ENCODE measurements at regions not wholly inside any gene's neighbourhood (a gene's known extent, or its start where the extent isn't known, plus 50 kb on each side); places are given as distances from the start of the nearest gene placed in this dataset.

DNA sequence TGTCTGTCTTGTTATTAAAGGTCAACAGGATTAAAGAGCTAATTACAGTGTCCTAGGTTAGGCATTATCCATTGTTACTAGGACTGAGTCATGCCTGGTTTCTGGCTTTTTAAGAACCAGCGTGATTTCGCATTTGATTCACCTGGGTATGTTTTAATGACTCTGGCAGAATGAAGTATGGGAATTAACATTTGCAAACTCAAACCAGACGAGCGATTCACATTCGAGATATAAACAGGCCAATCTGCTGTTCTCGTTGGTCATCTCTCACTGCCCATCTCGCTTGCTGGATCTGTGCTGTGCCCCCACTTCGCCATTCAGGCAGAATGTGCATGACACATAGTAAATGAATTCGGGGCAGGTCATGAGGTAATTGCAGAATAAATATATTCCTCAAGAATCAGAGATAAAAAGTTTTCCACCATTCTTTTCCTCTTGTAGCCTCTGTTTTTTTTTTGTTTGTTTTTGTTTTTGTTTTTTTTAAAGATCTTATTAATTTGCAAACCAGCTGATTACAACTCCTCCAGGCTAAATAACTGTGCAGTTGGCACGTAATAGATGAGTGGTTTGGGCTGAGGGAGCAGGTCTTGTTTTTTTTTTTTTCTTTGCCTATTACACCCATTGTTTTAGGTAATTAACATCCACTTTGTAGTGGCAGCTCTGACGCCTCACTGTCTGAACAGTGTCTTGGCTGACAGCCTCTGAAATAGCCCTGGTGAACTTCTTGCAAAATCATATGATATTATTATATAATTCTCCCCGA lies 313.5 kb upstream of the MSX2 start:
- Histone ChIP-seq H3K4me3 (no peak overlapping the region), H3K36me3 (ENCODE audit: low read depth) (no peaks in the 10 kb centered on the region), H3K9me3 (no peaks in the 10 kb centered on the region), H3K4me1 (ENCODE audit: low read depth) (no peaks in the 10 kb centered on the region)
- intact Hi-C loops (cut with DNase I, micrococcal nuclease): loop anchor here in 1 of 2 donors (10.0 kb wide), 1 partner anchor 384 kb away; no protein-coding TSS in a partner anchor
- DNase-seq: no peak
- TF ChIP-seq, protein P1, sequence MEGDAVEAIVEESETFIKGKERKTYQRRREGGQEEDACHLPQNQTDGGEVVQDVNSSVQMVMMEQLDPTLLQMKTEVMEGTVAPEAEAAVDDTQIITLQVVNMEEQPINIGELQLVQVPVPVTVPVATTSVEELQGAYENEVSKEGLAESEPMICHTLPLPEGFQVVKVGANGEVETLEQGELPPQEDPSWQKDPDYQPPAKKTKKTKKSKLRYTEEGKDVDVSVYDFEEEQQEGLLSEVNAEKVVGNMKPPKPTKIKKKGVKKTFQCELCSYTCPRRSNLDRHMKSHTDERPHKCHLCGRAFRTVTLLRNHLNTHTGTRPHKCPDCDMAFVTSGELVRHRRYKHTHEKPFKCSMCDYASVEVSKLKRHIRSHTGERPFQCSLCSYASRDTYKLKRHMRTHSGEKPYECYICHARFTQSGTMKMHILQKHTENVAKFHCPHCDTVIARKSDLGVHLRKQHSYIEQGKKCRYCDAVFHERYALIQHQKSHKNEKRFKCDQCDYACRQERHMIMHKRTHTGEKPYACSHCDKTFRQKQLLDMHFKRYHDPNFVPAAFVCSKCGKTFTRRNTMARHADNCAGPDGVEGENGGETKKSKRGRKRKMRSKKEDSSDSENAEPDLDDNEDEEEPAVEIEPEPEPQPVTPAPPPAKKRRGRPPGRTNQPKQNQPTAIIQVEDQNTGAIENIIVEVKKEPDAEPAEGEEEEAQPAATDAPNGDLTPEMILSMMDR (IDR thresholded peaks at IDR 0.05): no peak
- no peak for ATAC-seq

DNA sequence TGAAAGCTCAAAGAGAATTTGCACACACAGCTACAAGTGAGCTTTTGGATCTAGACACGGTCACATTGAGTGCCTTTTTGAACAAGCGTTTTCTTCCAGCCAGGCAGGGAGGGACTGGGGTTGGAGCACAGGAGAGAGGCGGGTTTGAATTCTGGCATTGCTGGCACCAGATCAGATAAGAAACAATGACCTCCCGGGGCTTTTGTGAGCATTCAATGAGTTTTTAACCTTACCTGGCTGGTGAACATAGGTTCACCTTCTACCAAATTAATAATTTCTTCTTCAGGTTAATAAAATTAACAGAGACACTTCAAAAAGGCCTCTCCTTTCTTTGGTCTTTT lies 312.9 kb upstream of the MSX2 start:
- Histone ChIP-seq H3K4me1 (ENCODE audit: low read depth) (no peaks in the 10 kb centered on the region), H3K36me3 (ENCODE audit: low read depth) (no peaks in the 10 kb centered on the region), H3K4me3 (no peak overlapping the region), H3K9me3 (no peaks in the 10 kb centered on the region)
- intact Hi-C loops (cut with DNase I, micrococcal nuclease): loop anchor here in 1 of 2 donors (10.0 kb wide), 1 partner anchor 383 kb away; no protein-coding TSS in a partner anchor
- no peak for ATAC-seq
- no peak for DNase-seq
- TF ChIP-seq, protein P1 (IDR thresholded peaks at IDR 0.05): no peak

DNA sequence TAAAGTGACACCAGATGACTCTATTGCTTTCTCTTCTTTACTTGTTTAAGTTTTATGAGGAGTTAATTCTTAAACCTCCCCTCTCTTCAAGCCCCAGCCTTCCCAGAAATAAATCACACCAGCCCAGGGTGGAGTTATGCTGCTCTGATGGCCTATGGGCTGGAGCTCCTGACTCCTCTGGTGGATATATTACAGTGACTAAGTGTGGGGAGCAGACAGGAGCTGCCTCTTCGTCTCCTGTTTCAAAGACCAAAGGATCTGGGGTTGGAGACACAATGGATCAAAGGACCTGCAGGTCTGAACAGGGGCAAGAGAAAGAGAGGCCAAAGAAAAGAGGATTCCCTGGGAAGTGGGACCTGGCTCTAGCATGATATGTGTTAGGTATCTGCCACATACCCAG lies 312.0 kb upstream of the MSX2 start:
- TF ChIP-seq, protein P1 (IDR thresholded peaks at IDR 0.05): no peak
- Histone ChIP-seq H3K4me3 (no peak overlapping the region), H3K9me3 (no peaks in the 10 kb centered on the region), H3K36me3 (ENCODE audit: low read depth) (no peaks in the 10 kb centered on the region), H3K4me1 (ENCODE audit: low read depth) (no peaks in the 10 kb centered on the region)
- ATAC-seq (no peak), DNase-seq (no peak)
- intact Hi-C loops (cut with DNase I, micrococcal nuclease): loop anchor here in 1 of 2 donors (10.0 kb wide), 1 partner anchor 382 kb away; no protein-coding TSS in a partner anchor

DNA sequence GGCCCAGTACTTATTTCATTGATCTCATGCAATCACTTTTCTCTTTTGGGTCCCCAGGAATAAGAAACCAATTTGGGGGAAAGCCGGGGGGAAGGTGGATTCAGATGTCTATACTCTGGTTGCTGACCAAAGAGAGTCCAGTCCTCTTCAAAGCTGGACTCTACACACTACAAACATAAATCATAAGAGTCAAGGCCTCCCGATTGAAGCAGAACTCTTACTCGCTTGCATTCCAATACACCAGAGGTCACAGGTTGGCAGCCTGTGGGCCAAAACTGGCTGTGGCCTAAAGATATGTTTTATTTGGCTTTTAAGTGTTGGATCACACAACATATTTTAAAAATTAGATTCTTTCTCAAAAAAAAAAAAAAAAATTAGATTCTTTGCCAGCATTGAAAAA lies 311.4 kb upstream of the MSX2 start:
- Histone ChIP-seq H3K4me1 (ENCODE audit: low read depth) (no peaks in the 10 kb centered on the region), H3K4me3 (no peak overlapping the region), H3K36me3 (ENCODE audit: low read depth) (no peaks in the 10 kb centered on the region), H3K9me3 (no peaks in the 10 kb centered on the region)
- DNase-seq: no peak
- ATAC-seq: no peak
- intact Hi-C loops (cut with DNase I, micrococcal nuclease): loop anchor here in 1 of 2 donors (10.0 kb wide), 1 partner anchor 382 kb away; no protein-coding TSS in a partner anchor
- TF ChIP-seq, protein P1 (IDR thresholded peaks at IDR 0.05): no peak

DNA sequence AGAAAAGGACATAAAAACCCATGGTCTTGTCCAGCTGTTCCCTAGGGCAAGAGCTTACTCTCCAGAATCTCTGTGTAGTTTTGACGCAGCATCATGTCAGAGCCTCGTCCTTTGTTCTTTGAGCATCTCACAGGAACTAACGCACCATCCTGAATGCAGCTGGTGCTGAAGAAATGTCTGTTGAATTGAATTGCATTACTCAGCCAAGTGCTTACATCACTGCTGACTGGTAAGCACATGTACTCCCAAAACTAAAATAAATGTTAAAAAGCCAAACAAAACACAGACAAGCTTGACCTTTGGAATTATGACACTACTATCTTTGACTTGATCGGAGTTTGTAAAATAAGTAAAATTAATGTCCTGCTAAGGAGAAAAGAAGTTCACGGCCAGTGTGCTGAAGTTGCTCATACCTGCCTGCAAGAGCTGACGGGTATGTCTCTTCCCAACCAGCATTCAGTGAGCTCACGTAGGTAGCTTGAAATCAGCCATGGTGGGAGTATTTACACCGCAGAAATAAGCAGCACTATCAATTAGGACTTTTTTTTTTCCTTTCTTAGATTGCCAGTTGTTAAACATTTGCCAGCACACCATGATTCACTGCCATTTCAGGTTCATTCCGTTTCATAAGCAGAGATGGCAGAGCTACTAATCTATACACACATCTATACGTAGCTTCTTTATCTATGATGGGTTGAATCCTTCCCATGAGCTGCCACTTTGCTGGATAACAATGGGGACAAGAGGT lies 310.6 kb upstream of the MSX2 start:
- DNase-seq: no peak
- TF ChIP-seq, protein P1 (IDR thresholded peaks at IDR 0.05): no peak
- Histone ChIP-seq H3K4me1 (ENCODE audit: low read depth) (no peaks in the 10 kb centered on the region), H3K4me3 (no peak overlapping the region), H3K36me3 (ENCODE audit: low read depth) (no peaks in the 10 kb centered on the region), H3K9me3 (no peaks in the 10 kb centered on the region)
- intact Hi-C loops (cut with DNase I, micrococcal nuclease): loop anchor here in 1 of 2 donors (10.0 kb wide), 1 partner anchor 381 kb away; no protein-coding TSS in a partner anchor
- no peak for ATAC-seq

Measured in mucosa of descending colon (tissue), 3 donors.